NB4 (cell line): ENCODE measurements at regions not wholly inside any gene's neighbourhood (a gene's known extent, or its start where the extent isn't known, plus 50 kb on each side); places are given as distances from the start of the nearest gene placed in this dataset.

Source experiments
- DNase-seq: peaks from one replicate; pipeline ENCODE4 v3.0.0; 2010; ENCODE audit warnings: low read depth
- H3K4me3 ChIP-seq: one replicate; pipeline ENCODE4 v1.5.1; 2011; ENCODE audit warnings: mild to moderate bottlenecking, low read depth, low read length, moderate library complexity
- MYC ChIP-seq: IDR thresholded peaks from 2 replicates; pipeline ENCODE4 v1.6.1; 2011; ENCODE audit warnings: low read depth, low read length
- POLR2A ChIP-seq: IDR thresholded peaks from 2 replicates; pipeline ENCODE4 v1.6.1; 2011; ENCODE audit warnings: mild to moderate bottlenecking; ENCODE audit not compliant: insufficient read length; ENCODE audit errors: extremely low read depth
- TF ChIP-seq, protein P1 (sequence below): IDR thresholded peaks from 2 replicates; pipeline ENCODE4 v1.6.1; 2011; ENCODE audit warnings: low read depth, low read length
- TF ChIP-seq, protein P2 (sequence below): IDR thresholded peaks from one replicate; pipeline ENCODE4 v1.5.1; 2012; ENCODE audit warnings: low read depth, low read length

DNA sequence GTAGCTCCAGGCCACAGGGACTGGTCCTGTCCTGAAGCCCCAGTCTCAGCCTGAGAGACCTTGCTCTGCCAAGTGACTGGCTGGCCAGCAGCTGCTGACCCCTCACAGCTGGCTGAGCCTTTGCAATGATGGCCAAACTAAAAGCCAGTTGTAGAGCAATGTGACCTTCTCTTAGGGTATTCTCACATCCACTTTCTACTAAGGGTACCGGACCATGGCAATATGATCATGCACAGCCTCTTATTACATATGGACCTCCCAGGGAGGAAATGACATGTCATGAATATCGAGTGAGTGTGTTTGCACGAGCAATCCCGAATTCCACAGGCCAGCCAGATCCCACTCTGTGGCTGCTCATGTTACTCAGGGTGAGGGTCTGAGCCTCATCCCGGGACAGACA lies 213.9 kb downstream of the VAPA start:
- TF ChIP-seq MYC (no peak), POLR2A (no peak)
- TF ChIP-seq, protein P1, sequence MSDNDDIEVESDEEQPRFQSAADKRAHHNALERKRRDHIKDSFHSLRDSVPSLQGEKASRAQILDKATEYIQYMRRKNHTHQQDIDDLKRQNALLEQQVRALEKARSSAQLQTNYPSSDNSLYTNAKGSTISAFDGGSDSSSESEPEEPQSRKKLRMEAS = no peak
- TF ChIP-seq, protein P2, sequence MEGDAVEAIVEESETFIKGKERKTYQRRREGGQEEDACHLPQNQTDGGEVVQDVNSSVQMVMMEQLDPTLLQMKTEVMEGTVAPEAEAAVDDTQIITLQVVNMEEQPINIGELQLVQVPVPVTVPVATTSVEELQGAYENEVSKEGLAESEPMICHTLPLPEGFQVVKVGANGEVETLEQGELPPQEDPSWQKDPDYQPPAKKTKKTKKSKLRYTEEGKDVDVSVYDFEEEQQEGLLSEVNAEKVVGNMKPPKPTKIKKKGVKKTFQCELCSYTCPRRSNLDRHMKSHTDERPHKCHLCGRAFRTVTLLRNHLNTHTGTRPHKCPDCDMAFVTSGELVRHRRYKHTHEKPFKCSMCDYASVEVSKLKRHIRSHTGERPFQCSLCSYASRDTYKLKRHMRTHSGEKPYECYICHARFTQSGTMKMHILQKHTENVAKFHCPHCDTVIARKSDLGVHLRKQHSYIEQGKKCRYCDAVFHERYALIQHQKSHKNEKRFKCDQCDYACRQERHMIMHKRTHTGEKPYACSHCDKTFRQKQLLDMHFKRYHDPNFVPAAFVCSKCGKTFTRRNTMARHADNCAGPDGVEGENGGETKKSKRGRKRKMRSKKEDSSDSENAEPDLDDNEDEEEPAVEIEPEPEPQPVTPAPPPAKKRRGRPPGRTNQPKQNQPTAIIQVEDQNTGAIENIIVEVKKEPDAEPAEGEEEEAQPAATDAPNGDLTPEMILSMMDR = no peak
- no peak for DNase-seq
- H3K4me3 ChIP-seq = no peak overlapping the region

DNA sequence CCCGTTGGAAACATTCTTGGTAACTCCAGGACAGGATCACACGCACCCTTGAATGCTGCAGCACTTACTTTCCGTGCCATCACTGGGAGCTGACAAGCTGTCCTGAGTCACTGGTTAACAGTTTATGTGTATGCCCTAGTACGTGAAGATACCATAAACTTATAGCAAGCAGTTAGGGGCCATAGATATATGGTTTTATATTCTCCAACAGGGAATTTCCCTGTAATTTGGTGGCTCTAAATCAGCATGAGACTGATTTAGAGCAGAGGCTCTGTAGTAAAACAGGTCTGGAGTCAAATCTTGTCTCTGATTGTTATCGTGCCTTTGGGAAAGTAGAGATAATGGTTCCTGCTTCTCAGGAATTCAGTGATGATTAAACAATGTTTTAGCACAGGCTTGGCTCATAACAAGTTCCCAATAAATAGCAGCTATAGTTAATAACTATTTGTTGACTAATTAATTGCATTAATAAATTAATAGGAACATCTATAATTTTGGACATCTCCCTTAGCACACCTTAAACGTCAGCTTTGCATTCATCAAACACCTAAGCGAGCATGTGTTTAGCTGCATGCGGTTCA lies 215.2 kb downstream of the VAPA start:
- TF ChIP-seq POLR2A (no peak), MYC (no peak)
- TF ChIP-seq, protein P1 = no peak
- TF ChIP-seq, protein P2 = no peak
- DNase-seq = no peak

DNA sequence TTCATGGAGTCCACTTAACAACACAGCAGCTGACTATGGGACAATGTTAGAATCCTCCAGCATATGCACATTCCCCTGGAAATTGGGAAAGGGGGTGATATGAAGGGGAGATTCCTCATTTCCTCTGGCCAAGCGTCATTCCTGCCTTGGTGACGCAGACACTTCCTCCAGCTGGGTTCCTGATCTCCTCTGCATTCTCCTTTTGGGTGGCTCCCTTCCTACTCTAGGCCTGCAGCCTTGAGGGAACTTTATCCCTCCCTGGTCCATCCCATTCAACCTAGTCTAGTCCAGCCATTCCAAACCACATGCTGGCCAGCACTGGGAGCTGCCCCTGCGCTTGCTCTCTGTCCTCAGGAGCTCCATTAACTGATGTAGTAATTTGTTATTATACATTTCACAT lies 216.8 kb downstream of the VAPA start:
- no peak for DNase-seq
- TF ChIP-seq MYC (no peak), POLR2A (no peak)
- TF ChIP-seq, protein P1 = no peak
- TF ChIP-seq, protein P2 = no peak
- no peak overlapping the region for H3K4me3 ChIP-seq

More for the DNA sequence above, 215.2 kb downstream of the VAPA start:
- H3K4me3 ChIP-seq = no peak overlapping the region

DNA sequence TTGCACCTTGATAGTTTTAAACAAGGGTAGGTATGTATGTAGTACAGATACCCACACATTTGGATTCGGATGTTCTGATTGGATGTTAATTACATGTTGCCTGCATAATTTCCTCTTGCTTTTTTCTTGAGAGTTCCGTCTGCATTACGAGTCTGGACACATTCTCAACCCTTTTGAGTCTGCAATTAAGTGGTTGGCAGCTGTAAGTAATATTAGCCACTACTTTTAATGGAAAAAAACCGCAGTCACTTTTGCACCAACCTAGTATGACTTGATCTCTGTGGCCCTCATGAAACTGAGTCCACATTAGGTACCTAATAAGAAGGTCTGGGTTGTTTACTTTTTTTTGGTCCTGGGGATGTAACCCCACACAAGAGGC lies 217.3 kb downstream of the VAPA start:
- no peak overlapping the region for H3K4me3 ChIP-seq
- no peak for TF ChIP-seq MYC
- no peak for DNase-seq

DNA sequence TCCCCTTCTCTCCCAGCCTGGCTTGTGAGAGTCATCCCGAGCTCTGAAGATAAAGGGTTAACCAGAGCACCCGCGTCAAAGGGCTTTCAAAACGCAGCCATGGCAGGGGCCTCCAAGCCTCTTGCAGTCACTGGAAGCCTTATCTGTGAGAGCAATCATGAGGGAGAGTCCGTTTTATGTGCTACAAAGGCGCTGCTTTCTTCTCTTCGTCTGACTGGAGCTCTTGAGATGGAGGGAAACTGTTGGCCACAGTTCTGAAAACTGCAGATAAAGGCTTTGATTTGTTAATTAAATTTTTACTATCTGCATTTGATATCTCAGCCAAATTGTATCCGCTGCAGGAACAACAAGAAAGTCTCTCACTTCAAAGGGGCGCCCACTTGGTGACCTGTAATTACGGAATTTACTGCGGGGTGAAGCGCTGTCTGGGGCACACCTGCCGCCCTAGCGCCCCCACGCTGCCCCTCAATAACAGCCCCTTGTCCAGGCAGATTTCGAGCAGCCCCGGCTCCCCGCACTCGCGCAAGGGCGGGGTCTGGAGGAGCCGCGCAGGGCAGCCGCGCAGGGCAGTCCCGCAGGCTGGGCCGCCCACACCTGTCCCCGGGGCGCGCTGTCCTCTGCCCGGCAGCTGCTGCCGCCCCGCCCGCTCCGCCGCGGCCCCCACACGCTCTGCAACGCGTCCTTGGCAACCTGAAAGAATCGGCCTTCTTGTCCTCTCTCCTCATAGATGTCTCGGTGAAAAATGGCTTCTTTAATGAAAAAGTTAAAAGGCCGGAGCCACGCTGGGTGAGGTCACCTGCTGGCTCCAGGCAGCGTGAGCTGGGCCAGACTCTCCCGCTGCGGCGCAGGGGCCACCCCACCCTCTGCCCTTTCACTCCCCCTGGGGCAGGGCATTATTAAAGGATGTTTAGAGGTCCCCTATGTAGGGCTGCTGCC lies 217.9 kb downstream of the VAPA start:
- no peak overlapping the region for H3K4me3 ChIP-seq
- TF ChIP-seq, protein P1 = no peak
- TF ChIP-seq MYC = no peak
- no peak for TF ChIP-seq POLR2A
- TF ChIP-seq, protein P2 = no peak
- no peak for DNase-seq

DNA sequence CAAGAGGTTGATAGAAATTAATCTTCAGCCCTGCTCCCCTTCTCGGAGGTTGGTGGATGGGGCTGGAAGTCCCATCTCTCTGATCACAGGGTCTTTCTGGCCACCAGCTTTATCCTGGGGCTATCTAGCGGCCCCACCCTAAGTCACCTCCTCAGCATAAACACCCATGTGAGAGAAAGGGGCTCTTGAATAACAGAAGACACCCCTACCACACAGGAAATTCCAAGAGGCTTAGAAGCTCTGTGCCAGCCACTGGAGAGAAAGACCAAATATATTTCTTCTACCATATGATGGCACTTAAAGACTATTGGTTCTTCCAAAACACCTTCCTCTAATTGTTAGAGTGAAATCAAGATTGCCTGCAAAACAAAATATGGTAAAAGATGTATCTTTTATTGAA lies 219.7 kb downstream of the VAPA start:
- TF ChIP-seq, protein P1 = no peak
- TF ChIP-seq MYC = no peak
- no peak for TF ChIP-seq POLR2A
- TF ChIP-seq, protein P2 = no peak
- DNase-seq = no peak
- no peak overlapping the region for H3K4me3 ChIP-seq
